ENCODE measurements at regions not wholly inside any gene's neighbourhood (a gene's known extent, or its start where the extent isn't known, plus 50 kb on each side); places are given as distances from the start of the nearest gene placed in this dataset.

- CTCF ChIA-PET (ENCODE audit: partially characterized antibody): interaction anchor here (0.7 to 4.0 kb wide), 3 partner anchors 10 to 214 kb away, joined by 3 to 19 read pairs (median 3); no protein-coding TSS in a partner anchor
- Histone ChIP-seq H2BK5ac (ENCODE audit: low read depth, low read length) (no peak overlapping the region), H4K5ac (ENCODE audit: insufficient read length, low read depth, low read length) (no peak overlapping the region), H3K27ac (ENCODE audit: low read depth, low read length) (no peak overlapping the region), H4K20me1 (replicated peaks in 1 of 2; ENCODE audit: control insufficient read depth in 1 of 2, insufficient read depth in 2 of 2, low read length in 2 of 2) (no peaks in the 10 kb centered on the region), H3K23ac (ENCODE audit: insufficient read length) (no peak overlapping the region), H2BK15ac (ENCODE audit: low read length) (no peak overlapping the region), H3K4me3 (ENCODE audit: extremely low read depth in 1 of 4, insufficient read depth in 2 of 4, low read depth in 3 of 4, low read length in 4 of 4) (no peak overlapping the region), H2BK120ac (replicated peaks; ENCODE audit: low read depth, low read length) (no peak overlapping the region), H3K18ac (ENCODE audit: extremely low read depth, low read length) (no peak overlapping the region), H3K4ac (replicated peaks; ENCODE audit: insufficient read length, low read depth, low read length) (no peak overlapping the region), H3K4me1 (replicated peaks in 1 of 4; ENCODE audit: control insufficient read depth in 3 of 4, insufficient read depth in 4 of 4, low read length in 3 of 4) (no peaks in the 10 kb centered on the region; a peak in 1 of 7 replicates), H3K27me3 (replicated peaks in 1 of 4; ENCODE audit: control insufficient read depth in 3 of 4, extremely low read depth in 1 of 4, insufficient read depth in 3 of 4, low read length in 3 of 4) (no peaks in the 10 kb centered on the region), H4K8ac (ENCODE audit: extremely low read depth, insufficient read depth, low read length) (no peak overlapping the region), H3K4me2 (ENCODE audit: insufficient read depth in 1 of 2, low read depth in 2 of 2, low read length in 2 of 2) (no peak overlapping the region), H3K14ac (ENCODE audit: insufficient read length) (no peak overlapping the region), H3K23me2 (ENCODE audit: low read depth, low read length) (no peaks in the 10 kb centered on the region; the same call in 1 of the 2 replicates), H2AFZ (ENCODE audit: low read length) (no peak overlapping the region), H3K56ac (replicated peaks; ENCODE audit: insufficient read length, low read depth, low read length) (no peak overlapping the region), H2BK20ac (ENCODE audit: low read length) (no peak overlapping the region), H3K9ac (replicated peaks in 1 of 4; ENCODE audit: extremely low read depth in 1 of 4, low read depth in 3 of 4, low read length in 3 of 4) (no peak overlapping the region), H3K9me3 (ENCODE audit: insufficient read depth in 2 of 2, low read depth in 1 of 2, low read length in 1 of 2) (peaks cover 0 to 2% of the 10 kb centered on the region in 2 experiments; a peak in 2 of 4 replicates), H4K91ac (replicated peaks; ENCODE audit: insufficient read length, low read length) (no peak overlapping the region), H3K36me3 (ENCODE audit: control insufficient read depth in 2 of 4, insufficient read depth in 4 of 4, low read length in 3 of 4) (no peaks in the 10 kb centered on the region), H2AK5ac (ENCODE audit: low read depth, low read length) (no peak overlapping the region), H3K79me2 (ENCODE audit: control insufficient read depth in 1 of 2, insufficient read depth in 2 of 2, low read length in 2 of 2) (no peaks in the 10 kb centered on the region), H3K79me1 (ENCODE audit: low read depth, low read length) (no peaks in the 10 kb centered on the region), H2BK12ac (ENCODE audit: low read depth, low read length) (no peak overlapping the region)
- TF ChIP-seq EP300 (IDR thresholded peaks at IDR 0.05; ENCODE audit: borderline replicate concordance in 1 of 2, low read depth in 2 of 2, low read length in 2 of 2): no peak
- TF ChIP-seq TBP (IDR thresholded peaks at IDR 0.05; ENCODE audit: low read depth, low read length): no peak
- no peak for TF ChIP-seq RXRA (IDR thresholded peaks at IDR 0.05; ENCODE audit: insufficient read depth, low read depth, low read length)
- FAIRE-seq: no peak
- POLR2A ChIA-PET (ENCODE audit: partially characterized antibody): no interaction called here
- no peak for DNase-seq (ENCODE audit: low read depth in 1 of 2, low spot score in 2 of 2)
These were observed 182.3 kb downstream of the RASSF9 start for GRCh38 chr12:85653731-85654455.
